NCI-H2196 treated with DMSO at 0.1 percent for 48 hours (cell line): ENCODE measurements at regions not wholly inside any gene's neighbourhood (a gene's known extent, or its start where the extent isn't known, plus 50 kb on each side); places are given as distances from the start of the nearest gene placed in this dataset.
"Not testable (repeated sequence)": the region's sequence is repeated elsewhere in the genome, so short reads cannot be mapped to it uniquely, and the experiment has no call there.

Source experiments
- DNase-seq: peaks from one replicate; lab custom pipeline; 2025; ENCODE audit not compliant: unreplicated experiment; lab: John Stamatoyannopoulos, UW

- DNase-seq = no peak
These were observed 131.3 kb upstream of the MTHFD1L start for GRCh38 chr6:150734235-150734634.

- no peak for DNase-seq
These were observed 130.1 kb upstream of the MTHFD1L start for GRCh38 chr6:150735341-150735851.

DNA sequence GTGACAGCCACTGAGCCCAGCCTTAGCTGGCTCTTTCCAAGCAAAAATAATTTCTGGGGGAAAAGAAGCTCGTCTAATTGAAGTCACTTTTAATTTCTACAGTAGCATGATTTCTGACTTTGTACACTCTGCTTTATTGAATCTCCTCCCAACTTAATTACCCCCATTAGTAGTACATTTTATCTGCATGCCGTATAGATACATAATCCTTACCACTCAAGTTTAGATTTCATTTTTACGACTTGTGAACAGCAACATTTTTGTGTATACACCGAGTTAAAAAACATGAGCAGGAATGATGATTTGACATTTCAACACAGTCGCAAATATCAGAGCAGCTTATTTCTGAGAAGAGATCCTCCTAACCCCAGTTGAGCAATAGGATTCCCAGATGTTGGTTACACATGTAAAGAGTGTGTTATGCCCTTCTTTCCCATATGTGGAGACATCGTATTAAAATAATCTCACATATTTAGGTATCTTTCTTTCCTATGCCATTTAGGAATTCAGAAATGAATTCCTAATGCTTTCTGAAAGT is 127.3 kb upstream of the MTHFD1L start:
- no peak for DNase-seq

- no peak for DNase-seq
These were observed 125.7 kb upstream of the MTHFD1L start for GRCh38 chr6:150739711-150740349.

GRCh38 chr6:150740453-150740852 is 125.0 kb upstream of the MTHFD1L start:
- no peak for DNase-seq

DNA sequence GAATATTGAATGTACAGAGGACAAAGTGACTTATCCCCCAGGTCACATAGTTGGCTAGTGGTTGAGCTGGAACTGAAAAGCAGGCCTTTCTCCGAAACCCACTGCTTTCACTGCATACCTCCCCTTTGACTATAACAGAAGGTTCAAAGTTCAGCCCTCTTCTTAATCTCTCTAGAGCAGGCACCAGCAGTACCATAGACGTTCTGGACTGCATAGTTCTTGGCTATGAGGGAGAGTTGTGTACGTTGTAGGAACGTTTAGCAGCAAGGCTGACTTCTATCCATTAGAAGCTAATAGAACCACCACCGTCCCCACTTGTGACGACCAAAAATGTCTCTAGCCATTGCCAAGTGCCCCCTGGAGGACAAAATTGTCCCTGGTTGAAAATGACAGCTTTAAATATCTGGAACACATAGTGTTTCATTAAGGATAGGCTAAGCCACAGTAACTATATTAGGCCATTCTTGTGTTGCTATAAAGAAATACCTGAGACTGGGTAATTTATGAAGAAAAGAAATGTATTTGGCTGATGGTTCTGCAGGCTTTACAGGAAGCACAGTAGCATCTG is 123.8 kb upstream of the MTHFD1L start:
- DNase-seq = no peak

- no peak for DNase-seq
These were observed 120.8 kb upstream of the MTHFD1L start for GRCh38 chr6:150744522-150745260.

GRCh38 chr6:150745896-150746295 is 119.6 kb upstream of the MTHFD1L start:
- DNase-seq = no peak

DNA sequence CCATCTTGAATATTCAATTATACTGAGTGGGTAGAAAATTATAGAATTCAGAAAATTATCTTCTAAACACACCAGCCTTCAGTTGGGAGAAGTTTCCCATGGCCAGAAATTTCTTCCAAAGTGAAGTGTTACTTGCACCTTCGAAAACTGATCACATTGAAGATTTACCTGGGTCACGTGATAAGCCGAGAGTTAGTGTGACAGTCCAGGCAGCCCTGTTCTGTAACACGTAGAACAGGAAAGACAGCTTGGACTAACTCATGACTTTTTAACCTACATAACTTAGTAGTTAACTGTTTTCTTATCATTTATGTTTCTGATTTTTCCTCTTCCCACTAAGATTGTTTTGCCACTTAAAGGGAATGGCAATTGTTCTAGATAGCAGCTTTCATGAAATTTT is 118.3 kb upstream of the MTHFD1L start:
- DNase-seq = no peak

- peak; percentile 34 for DNase-seq
These were observed 116.3 kb upstream of the MTHFD1L start for GRCh38 chr6:150749091-150749670.

DNA sequence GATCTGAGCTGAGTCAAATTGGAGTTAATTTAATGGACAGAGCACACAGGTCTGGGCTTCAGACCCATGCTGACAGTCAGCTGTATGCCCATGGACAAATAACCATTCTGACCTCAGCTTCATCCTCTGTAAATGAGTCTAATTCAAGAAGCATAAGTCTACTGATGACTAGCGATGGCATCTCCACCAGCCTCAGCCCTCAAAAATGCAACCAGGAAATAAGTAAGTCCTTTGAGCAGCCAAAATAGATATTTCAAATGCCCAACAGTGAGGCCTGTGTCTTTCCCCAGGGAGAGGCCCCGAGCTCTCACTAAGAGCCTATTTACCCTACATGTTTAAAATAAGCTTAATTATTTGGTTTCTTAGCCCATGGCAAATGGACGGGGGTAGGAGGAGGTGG is 114.2 kb upstream of the MTHFD1L start:
- DNase-seq = no peak

GRCh38 chr6:150752409-150752808 is 113.1 kb upstream of the MTHFD1L start:
- DNase-seq = no peak

DNA sequence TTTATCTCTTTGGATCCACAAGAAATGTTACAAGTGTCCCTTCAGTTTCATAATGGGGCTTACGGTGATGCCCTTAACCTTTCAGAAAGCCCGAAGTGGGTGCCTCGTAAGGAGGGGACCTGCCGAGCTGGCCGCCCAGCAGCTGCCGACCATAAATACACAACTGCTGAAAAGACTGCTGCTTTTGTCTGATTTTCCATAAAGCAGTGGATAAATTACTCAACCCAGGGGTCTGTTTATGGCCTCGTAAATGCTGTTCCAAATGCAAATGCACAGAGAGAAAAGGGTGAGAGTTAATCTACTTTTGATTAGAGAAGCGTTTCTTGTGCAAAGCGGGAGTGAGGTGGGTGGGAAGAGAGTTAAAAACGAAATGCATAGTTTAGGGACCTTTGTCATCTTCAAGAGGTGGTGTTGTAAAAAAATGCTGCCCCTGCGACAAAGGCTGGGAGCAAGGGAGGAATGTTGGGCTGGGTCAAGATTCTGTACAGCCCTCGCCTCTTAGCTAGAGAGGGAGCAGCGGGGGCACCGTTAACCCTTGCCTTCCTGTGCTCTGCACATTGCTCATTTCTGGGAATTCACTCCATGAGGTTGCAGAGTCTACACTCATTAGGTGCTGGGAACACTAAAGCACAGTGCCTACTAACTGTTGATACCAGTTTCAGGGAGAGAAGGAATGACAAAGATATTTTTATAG is 112.0 kb upstream of the MTHFD1L start:
- DNase-seq = no peak

DNA sequence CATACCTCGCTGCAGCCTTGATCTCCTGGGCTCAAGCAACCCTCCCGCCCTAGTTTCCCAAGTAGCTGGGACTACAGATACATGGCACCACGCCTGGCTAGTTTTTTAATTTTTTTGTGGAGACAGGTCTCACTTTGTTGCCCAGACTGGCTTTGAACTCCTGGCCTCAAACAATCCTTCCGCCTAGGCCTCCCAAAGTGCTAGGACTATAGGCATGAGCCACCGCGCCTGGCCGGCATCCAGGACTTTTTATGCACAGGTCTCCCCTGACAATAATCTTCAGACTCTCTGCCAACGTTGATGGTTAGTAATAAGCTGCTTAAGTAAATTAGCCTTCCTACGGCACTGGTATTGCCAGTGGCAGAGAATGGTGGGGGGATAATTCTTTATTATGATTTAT is 110.5 kb upstream of the MTHFD1L start:
- no peak for DNase-seq

- no peak for DNase-seq
These were observed 110.0 kb upstream of the MTHFD1L start for GRCh38 chr6:150755524-150755923.

GRCh38 chr6:150756173-150756572 is 109.3 kb upstream of the MTHFD1L start:
- no peak for DNase-seq

DNA sequence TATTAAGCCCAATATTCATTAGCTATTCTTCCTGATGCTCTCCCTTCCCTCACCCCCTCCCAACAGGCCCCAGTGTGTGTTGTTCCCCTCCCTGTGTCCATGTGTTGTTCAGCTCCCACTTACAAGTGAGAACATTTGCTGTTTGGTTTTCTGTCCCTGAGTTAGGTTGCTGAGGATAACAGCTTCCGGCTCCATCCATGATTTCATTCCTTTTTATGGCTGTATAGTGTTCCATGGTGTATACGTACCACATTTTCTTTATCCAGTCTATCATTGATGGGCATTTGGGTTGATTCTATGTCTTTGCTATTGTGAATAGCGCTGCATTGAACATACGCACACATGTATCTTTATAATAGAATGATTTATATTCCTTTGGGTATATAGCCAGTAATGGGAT is 107.7 kb upstream of the MTHFD1L start:
- not testable (repeated sequence) for DNase-seq

- DNase-seq = no peak
These were observed 106.0 kb upstream of the MTHFD1L start for GRCh38 chr6:150759483-150759882.

GRCh38 chr6:150761771-150762170 is 103.7 kb upstream of the MTHFD1L start:
- DNase-seq = no peak

- no peak for DNase-seq
These were observed 101.0 kb upstream of the MTHFD1L start for GRCh38 chr6:150764334-150765066.
